IMR-90 (cell line): ENCODE measurements at regions not wholly inside any gene's neighbourhood (a gene's known extent, or its start where the extent isn't known, plus 50 kb on each side); places are given as distances from the start of the nearest gene placed in this dataset.
A peak's percentile ranks its signal among the peaks of the same experiment; 100 is the strongest.

Experiments used
- ATAC-seq: fragments of 200-7000 bp; cut with Tn5 transposase; 2 replicates; pipeline ENCODE4 v1.9.1; 2020; ENCODE audit warnings: low read depth, mild to moderate bottlenecking, moderate library complexity
- BruUV-seq: library from RNA; stranded (reverse); fragments of 400-500 nt; replicated peaks from 2 replicates; lab custom pipeline; 2021; lab: Mats Ljungman, UMichigan
- CTCF ChIA-PET: fragments of 300-600 bp; formaldehyde crosslinking; extraction: SDS; loops from one replicate; lab custom pipeline; 2021; ENCODE audit warnings: antibody characterized with exemption; lab: Yijun Ruan, JAX
- POLR2A ChIA-PET: fragments of 300-600 bp; sonication (Branson Sonifier 250); formaldehyde crosslinking; loops from one replicate; lab custom pipeline; 2022; ENCODE audit warnings: antibody characterized with exemption; ENCODE audit not compliant: unreplicated experiment; lab: Charles Lee
- DNase-seq: peaks from one replicate; pipeline ENCODE4 v3.0.0; 2013
- H2AFZ ChIP-seq: replicated peaks from 2 replicates; pipeline ENCODE3; 2013; ENCODE audit warnings: low read length, mild to moderate bottlenecking; ENCODE audit not compliant: poor library complexity
- H2AK5ac ChIP-seq: 2 replicates; pipeline ENCODE4 v1.6.1; 2013; ENCODE audit warnings: low read depth, low read length, inconsistent platforms
- H2AK9ac ChIP-seq: replicated peaks from 2 replicates; pipeline ENCODE3; 2013; ENCODE audit warnings: mild to moderate bottlenecking, low read depth, low read length, moderate library complexity; ENCODE audit not compliant: poor library complexity
- H2BK120ac ChIP-seq: 2 replicates; pipeline ENCODE4 v1.6.1; 2013; ENCODE audit warnings: low read depth, low read length, inconsistent platforms
- H2BK15ac ChIP-seq: 3 replicates; pipeline ENCODE4 v1.6.1; 2013; ENCODE audit warnings: low read depth, low read length, inconsistent platforms
- H2BK20ac ChIP-seq: 2 replicates; pipeline ENCODE4 v1.6.1; 2013; ENCODE audit warnings: low read depth, mild to moderate bottlenecking, inconsistent platforms, low read length, moderate library complexity
- H2BK5ac ChIP-seq: 2 replicates; pipeline ENCODE4 v1.6.1; 2013; ENCODE audit warnings: mild to moderate bottlenecking, low read depth, low read length, inconsistent platforms; ENCODE audit not compliant: poor library complexity, severe bottlenecking
- H3K14ac ChIP-seq: replicated peaks from 2 replicates; pipeline ENCODE4 v1.6.1; 2013; ENCODE audit warnings: low read depth, low read length, inconsistent platforms
- H3K18ac ChIP-seq: 2 replicates; pipeline ENCODE4 v1.6.1; 2013; ENCODE audit warnings: low read depth, low read length, control low read depth
- H3K23ac ChIP-seq: 2 replicates; pipeline ENCODE4 v1.6.1; 2013; ENCODE audit warnings: low read depth, low read length, inconsistent platforms
- H3K27ac ChIP-seq: 2 replicates; pipeline ENCODE4 v1.5.1; 2013; ENCODE audit warnings: mild to moderate bottlenecking, control low read depth, low read length; ENCODE audit not compliant: insufficient read depth
- H3K27me3 ChIP-seq: 2 replicates; pipeline ENCODE4 v1.6.1; 2013; ENCODE audit warnings: low read length; ENCODE audit not compliant: control insufficient read depth, insufficient read depth
- H3K36me3 ChIP-seq: 2 replicates; pipeline ENCODE4 v1.6.1; 2013; ENCODE audit warnings: low read length, mixed read lengths; ENCODE audit not compliant: control insufficient read depth, insufficient read depth
- H3K4ac ChIP-seq: 2 replicates; pipeline ENCODE4 v1.6.1; 2013; ENCODE audit warnings: low read depth, low read length, inconsistent platforms
- H3K4me1 ChIP-seq: 2 replicates; pipeline ENCODE4 v1.6.1; 2013; ENCODE audit warnings: low read length, mixed read lengths; ENCODE audit not compliant: control insufficient read depth, insufficient read depth
- H3K4me2 ChIP-seq: 2 replicates; pipeline ENCODE4 v1.6.1; 2013; ENCODE audit warnings: low read depth, mild to moderate bottlenecking, control low read depth, low read length, moderate library complexity
- H3K4me3 ChIP-seq: 2 replicates; pipeline ENCODE4 v1.5.1; 2013; ENCODE audit warnings: low read depth, mild to moderate bottlenecking, control low read depth, low read length, moderate library complexity; ENCODE audit not compliant: insufficient read depth
- H3K56ac ChIP-seq: 2 replicates; pipeline ENCODE4 v1.6.1; 2013; ENCODE audit warnings: low read length, inconsistent platforms; ENCODE audit not compliant: insufficient read depth; ENCODE audit errors: extremely low read depth
- H3K79me1 ChIP-seq, 2 experiments: 2 replicates each; pipeline ENCODE4 v1.6.1; 2013; ENCODE audit warnings: low read length in 2 of 2, inconsistent platforms in 1 of 2, low read depth in 1 of 2
- H3K9ac ChIP-seq: 2 replicates; pipeline ENCODE4 v1.6.1; 2013; ENCODE audit warnings: low read depth, low read length, control low read depth
- H3K9me1 ChIP-seq: 2 replicates; pipeline ENCODE4 v1.6.1; 2013; ENCODE audit warnings: low read length, inconsistent platforms; ENCODE audit not compliant: insufficient read depth
- H3K9me3 ChIP-seq: 2 replicates; pipeline ENCODE4 v1.6.1; 2013; ENCODE audit warnings: low read length; ENCODE audit not compliant: control insufficient read depth, insufficient read depth
- H4K20me1 ChIP-seq: 2 replicates; pipeline ENCODE4 v1.6.1; 2013; ENCODE audit warnings: low read length, inconsistent platforms; ENCODE audit not compliant: insufficient read depth
- H4K5ac ChIP-seq: 2 replicates; pipeline ENCODE4 v1.6.1; 2013; ENCODE audit warnings: mild to moderate bottlenecking, low read depth, low read length, control low read depth
- H4K8ac ChIP-seq, 2 experiments: 2 replicates each; pipeline ENCODE4 v1.6.1; 2013; ENCODE audit warnings: low read depth in 2 of 2, low read length in 2 of 2, control low read depth in 1 of 2, inconsistent platforms in 1 of 2
- H4K91ac ChIP-seq: 2 replicates; pipeline ENCODE4 v1.6.1; 2013; ENCODE audit warnings: low read depth, low read length, inconsistent platforms; ENCODE audit not compliant: insufficient read depth
- CEBPB ChIP-seq: IDR thresholded peaks from 2 replicates; pipeline ENCODE4 v1.6.1; 2012; ENCODE audit warnings: low read depth, low read length, improper control_type of control experiment
- NFE2L2 ChIP-seq: fragments of 150-350 bp; IDR thresholded peaks from 2 replicates; pipeline ENCODE4 v1.6.1; 2016; ENCODE audit warnings: low read depth, mild to moderate bottlenecking, low read length
- WGBS, 2 experiments: methylation state at CpG; one replicate each; pipeline versions ENCODE4 v1.1.5 to v1.1.7; 2013; ENCODE audit warnings: missing lambda C conversion rate in 2 of 2; ENCODE audit not compliant: insufficient read length in 1 of 2; ENCODE audit errors: extremely low coverage in 2 of 2; 5-methylcytosine and 5-hydroxymethylcytosine counted together
- dilution Hi-C: fragments of 300-500 bp; cut with HindIII; formaldehyde crosslinking; loops from one replicate; pipeline ENCODE4 v1.14.3; 2018; ENCODE audit warnings: low sequenced_read_pairs; ENCODE audit not compliant: unreplicated experiment
- in situ Hi-C: fragments of 300-500 bp; cut with MboI; formaldehyde crosslinking; loops from 3 replicates; pipeline ENCODE4 v1.14.3; 2019; ENCODE audit warnings: low sequenced_read_pairs, inconsistent platforms, mixed read lengths
- intact Hi-C: fragments of 100-400 bp; cut with micrococcal nuclease; formaldehyde crosslinking; loops from 2 replicates; pipeline ENCODE4 v1.10.0; 2022

DNA sequence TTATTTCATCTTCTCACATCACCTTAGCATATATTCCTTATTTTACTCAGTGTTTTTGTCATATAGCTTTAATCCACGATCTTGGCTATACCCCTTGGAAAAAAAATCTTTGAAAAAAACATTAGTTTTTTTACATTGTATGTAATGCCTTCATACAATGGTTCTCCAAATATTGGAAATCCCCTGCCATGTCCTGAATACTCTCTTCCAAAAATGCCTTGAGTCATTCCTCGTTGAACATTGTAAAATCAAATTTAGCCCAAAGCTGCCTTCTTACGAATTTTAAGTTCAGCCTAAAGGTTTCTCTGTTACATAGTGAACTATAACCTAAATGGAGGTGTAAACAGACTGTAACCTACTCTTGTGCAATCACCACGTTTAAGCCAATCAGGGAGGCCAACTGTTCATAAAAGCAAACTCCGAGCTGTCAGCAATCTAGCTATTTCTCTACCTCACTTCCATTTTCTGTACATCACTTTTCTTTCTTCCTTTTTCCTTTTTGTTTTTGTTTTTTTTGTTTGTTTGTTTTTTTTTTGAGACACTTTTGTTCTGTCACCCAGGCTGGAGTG, 140.1 kb downstream of the ANXA2 start:
- H4K91ac ChIP-seq, result no peak overlapping the region
- CTCF ChIA-PET, result no interaction called here
- no peak overlapping the region for H3K56ac ChIP-seq
- H3K23ac ChIP-seq, result no peak overlapping the region
- H3K9me1 ChIP-seq, result no peaks in the 10 kb centered on the region
- H4K8ac ChIP-seq, result no peak overlapping the region
- no peak for TF ChIP-seq NFE2L2
- TF ChIP-seq CEBPB, result 0 out of 2 replicates have a peak, but pooled peaks have one; percentile 17
- H3K18ac ChIP-seq, result no peak overlapping the region
- ATAC-seq, result no peak
- no peak overlapping the region for H2BK120ac ChIP-seq
- no CpG with 5 or more reads among the region's 5 CpGs for WGBS, 2 experiments
- in situ Hi-C loops (no loop called here), intact Hi-C loops (no loop called here), dilution Hi-C loops (no loop called here)
- H3K36me3 ChIP-seq, result no peaks in the 10 kb centered on the region
- H3K9me3 ChIP-seq, result no peaks in the 10 kb centered on the region
- no peak overlapping the region for H3K4me2 ChIP-seq
- no peaks in the 10 kb centered on the region for H3K4me1 ChIP-seq
- H2BK5ac ChIP-seq, result no peak overlapping the region
- no peak overlapping the region for H3K27ac ChIP-seq
- H3K4me3 ChIP-seq, result no peak overlapping the region
- no peak overlapping the region for H2BK15ac ChIP-seq
- no peak overlapping the region for H3K14ac ChIP-seq
- no TSS peak for BruUV-seq
- peaks cover 2% of the 10 kb centered on the region for H3K27me3 ChIP-seq
- no peaks in the 10 kb centered on the region; the same call in 1 of the 2 replicates for H4K20me1 ChIP-seq
- no peak overlapping the region for H4K5ac ChIP-seq
- H2AK9ac ChIP-seq, result no peak overlapping the region
- no peak overlapping the region for H3K9ac ChIP-seq
- no peak for DNase-seq
- H3K4ac ChIP-seq, result no peak overlapping the region
- no peaks in the 10 kb centered on the region for H3K79me1 ChIP-seq
- no peak overlapping the region for H2AK5ac ChIP-seq
- no peak overlapping the region for H2BK20ac ChIP-seq
- H2AFZ ChIP-seq, result no peak overlapping the region
- POLR2A ChIA-PET, result no interaction called here
